HG02623 (cell line): ENCODE measurements at regions not wholly inside any gene's neighbourhood (a gene's known extent, or its start where the extent isn't known, plus 50 kb on each side); places are given as distances from the start of the nearest gene placed in this dataset.
"Not testable (repeated sequence)": the region's sequence is repeated elsewhere in the genome, so short reads cannot be mapped to it uniquely, and the experiment has no call there.

Source experiments
- ATAC-seq: cut with Tn5 transposase; IDR thresholded peaks from one replicate; pipeline ENCODE4 v1.9.1; 2021; ENCODE audit warnings: moderate library complexity; ENCODE audit not compliant: unreplicated experiment

- ATAC-seq, result no peak
Measured at GRCh38 chr11:24400059-24400665, 96.7 kb upstream of the LUZP2 start.

DNA sequence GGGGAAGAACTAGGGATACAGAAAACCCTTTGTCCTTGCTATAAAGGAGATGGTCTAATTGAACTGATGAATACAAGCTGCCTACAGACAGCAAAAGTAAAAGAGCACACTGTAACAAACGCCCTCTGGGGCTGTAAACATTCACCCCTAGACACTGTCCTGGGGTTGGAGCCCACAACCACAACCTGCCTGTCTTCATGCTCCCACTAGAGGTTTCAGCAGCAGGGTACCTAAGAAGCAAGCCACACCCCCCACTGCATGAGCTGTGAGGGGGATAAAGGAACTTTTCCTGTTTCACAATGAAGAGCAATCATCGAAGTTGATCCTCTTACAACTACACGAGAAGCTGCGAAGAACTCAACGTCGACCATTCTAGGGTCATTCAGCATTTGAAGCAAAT, 90.5 kb upstream of the LUZP2 start:
- no peak for ATAC-seq

DNA sequence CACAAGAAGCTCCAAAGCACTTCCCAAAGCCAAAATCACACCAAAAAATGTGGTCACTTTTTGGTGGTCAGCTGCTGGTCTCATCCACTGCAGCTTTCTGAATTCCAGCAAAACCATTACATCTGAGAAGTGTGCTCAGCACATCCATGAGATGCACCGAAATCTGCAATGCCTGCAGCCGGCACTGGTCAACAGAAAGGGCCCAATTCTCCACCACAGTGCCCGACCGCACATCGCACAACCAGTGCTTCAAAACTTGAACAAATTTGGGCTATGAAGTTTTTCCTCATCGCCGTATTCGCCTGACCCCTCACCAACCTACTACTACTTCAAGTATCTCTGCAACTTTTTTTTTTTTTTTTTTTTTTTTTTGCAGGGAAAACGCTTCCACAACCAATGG, 89.9 kb upstream of the LUZP2 start:
- ATAC-seq, result no peak

GRCh38 chr11:24407733-24408132, 89.1 kb upstream of the LUZP2 start:
- no peak for ATAC-seq

GRCh38 chr11:24408202-24408601, 88.7 kb upstream of the LUZP2 start:
- ATAC-seq, result no peak

- ATAC-seq, result no peak
Measured at GRCh38 chr11:24411791-24412190, 85.1 kb upstream of the LUZP2 start.

DNA sequence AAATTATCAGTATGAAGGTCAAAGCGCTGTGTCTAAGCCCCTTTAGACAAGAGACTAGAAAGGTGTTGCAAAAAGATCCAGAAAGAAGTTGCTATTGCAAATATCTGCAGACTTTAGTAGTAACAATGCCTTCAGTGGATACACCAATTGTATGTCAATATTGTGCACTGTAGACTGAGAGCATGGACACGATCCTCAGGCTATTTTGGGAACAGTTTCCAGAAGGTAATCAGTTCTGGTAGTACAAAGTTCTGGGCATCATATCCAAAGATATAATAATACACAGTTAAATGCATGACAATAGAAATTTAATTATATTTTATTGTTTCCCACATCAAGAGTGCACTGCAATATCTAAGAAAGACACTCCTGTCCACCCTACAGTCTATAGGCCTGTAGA, 84.1 kb upstream of the LUZP2 start:
- no peak for ATAC-seq

- no peak for ATAC-seq
Measured at GRCh38 chr11:24413391-24413790, 83.5 kb upstream of the LUZP2 start.

GRCh38 chr11:24415955-24416636, 80.8 kb upstream of the LUZP2 start:
- not testable (repeated sequence) for ATAC-seq

GRCh38 chr11:24421766-24422165, 75.1 kb upstream of the LUZP2 start:
- no peak for ATAC-seq

- no peak for ATAC-seq
Measured at GRCh38 chr11:24422376-24422775, 74.5 kb upstream of the LUZP2 start.

GRCh38 chr11:24437123-24437522, 59.7 kb upstream of the LUZP2 start:
- ATAC-seq, result no peak
